G401.6 (cell line): ENCODE measurements at regions not wholly inside any gene's neighbourhood (a gene's known extent, or its start where the extent isn't known, plus 50 kb on each side); places are given as distances from the start of the nearest gene placed in this dataset.
A peak's percentile ranks its signal among the peaks of the same experiment; 100 is the strongest.

Experiments used
- FAIRE-seq: peaks from 2 replicates; lab custom pipeline; 2012; peaks lifted over from hg19 to GRCh38; lab: Jason Lieb, UNC

DNA sequence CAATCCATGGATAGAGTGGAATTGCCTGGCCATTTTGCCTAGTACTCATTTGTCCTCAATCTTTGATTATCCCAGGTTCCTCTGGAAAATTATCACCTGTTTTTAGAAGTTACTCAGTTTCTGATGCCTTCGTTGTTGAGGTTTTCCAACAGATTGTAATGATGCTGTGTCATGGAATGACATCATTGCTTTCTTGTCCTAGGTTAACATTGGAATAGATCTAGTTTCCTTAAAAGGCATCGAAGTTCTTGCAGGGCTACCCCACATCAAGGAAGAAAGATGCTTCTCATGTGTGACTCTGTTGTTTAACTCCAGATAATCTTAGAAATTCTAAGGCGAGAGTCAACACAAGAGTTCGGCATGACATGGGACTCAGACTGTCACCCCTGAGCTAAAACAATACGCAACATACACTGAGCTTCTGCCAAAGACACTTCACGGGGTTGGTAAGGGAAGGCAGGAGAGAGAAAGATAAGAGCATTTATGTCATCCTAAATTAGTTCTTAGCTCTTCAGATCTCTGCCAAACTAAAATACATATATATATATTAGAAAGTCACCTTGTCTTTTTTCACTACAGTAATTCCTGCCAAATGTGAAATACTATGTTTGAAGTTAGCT is 293.2 kb upstream of the WWC1 start:
- FAIRE-seq: no peak

- no peak for FAIRE-seq
Measured at GRCh38 chr5:167999182-167999581, 292.3 kb upstream of the WWC1 start.

DNA sequence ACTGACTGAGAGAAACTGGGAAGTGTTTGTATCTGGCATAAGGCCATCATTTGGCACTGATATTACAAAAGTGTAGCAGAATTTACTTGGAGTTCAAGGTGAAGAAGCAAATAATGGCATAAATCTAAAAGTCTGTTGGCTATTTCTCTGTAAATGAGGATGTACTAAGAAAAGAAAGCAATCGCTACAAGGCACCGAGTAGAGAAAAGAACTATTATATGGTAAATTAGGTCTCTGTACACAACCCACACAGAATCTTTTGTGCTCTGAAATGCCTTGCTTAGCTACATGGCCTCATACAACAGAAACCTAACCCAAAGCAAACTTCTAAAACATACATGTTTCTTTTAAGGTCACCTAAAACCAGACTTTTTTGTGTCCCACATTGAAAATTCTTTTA is 290.1 kb upstream of the WWC1 start:
- FAIRE-seq: no peak

GRCh38 chr5:168002116-168002515 is 289.3 kb upstream of the WWC1 start:
- no peak for FAIRE-seq

DNA sequence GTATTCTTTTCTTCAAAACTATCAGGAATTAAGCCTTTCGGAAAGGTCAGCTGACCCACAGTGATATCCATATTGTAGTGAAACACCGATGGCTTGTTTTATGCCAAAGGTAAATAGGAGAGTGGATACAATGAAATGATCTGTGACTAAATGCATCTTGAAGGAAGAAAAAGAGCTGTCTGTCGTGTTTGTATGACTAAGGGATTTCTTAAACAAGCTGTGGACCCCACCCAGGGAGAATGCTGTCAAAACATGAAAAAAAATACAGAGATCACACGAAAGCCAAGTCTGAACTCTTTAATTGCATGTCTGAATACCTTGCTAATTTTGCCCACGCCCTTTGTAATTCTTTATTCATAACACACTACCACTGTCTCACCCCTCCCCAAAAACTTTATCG is 286.4 kb upstream of the WWC1 start:
- FAIRE-seq: no peak

DNA sequence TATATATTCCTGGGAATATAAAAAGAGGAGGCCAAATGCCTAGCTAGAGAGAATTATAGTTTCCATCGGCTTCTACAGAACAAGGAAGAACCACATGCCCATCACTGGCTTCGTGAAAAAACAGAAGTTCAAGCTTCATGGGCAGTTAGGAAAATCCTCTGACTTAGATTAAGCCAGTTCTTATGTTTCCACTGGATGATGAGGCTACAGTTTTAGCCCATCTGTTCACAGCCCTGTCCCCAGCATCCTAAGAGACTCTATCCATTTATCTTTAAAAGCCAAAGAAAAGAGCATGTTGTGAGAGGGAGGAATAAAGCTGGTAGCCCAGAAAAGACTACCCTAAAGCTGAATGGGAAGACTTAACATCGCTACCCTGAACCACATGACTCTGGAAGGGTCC is 285.5 kb upstream of the WWC1 start:
- no peak for FAIRE-seq

- FAIRE-seq: no peak
Measured at GRCh38 chr5:168006456-168007130, 284.9 kb upstream of the WWC1 start.

DNA sequence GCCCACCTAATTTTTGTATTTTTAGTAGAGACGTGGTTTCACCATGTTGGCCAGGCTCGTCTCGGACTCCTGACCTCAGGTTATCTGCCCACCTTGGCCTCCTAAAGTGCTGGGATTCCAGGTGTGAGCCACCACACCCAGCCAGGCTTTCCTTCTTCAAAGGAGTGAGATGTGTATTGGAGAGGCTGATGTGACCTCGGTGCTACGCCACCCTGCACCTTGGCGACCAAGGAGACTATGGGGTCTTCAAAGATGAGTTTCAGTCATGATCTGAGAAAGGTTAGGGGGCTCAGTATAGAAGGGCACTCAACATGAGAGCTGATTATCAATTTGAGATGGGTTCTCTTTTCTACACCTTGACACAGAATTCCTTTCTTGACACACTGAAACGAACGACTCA is 284.2 kb upstream of the WWC1 start:
- FAIRE-seq: no peak

GRCh38 chr5:168008555-168008954 is 282.9 kb upstream of the WWC1 start:
- FAIRE-seq: no peak

DNA sequence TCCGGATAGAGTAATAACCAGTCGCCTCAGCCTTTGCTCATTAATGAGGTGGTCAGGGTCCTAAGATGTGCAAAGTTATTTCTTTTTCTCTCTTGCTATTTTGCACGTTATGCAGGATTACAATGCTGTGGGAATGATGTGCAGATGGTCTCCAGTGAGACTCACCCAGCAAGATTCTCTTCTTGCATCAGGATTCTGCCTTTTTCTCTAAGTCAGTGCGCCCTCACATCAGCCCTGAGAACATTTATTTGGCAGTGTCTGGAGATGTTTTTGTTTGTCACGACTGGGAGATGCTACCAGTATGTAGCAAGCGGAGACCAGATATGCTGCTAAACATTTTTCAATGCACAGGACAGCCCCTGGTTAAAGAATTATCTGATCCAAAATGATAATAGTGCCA is 280.3 kb upstream of the WWC1 start:
- FAIRE-seq: no peak

GRCh38 chr5:168012006-168012405 is 279.4 kb upstream of the WWC1 start:
- FAIRE-seq: no peak

GRCh38 chr5:168013546-168013945 is 277.9 kb upstream of the WWC1 start:
- FAIRE-seq: no peak

DNA sequence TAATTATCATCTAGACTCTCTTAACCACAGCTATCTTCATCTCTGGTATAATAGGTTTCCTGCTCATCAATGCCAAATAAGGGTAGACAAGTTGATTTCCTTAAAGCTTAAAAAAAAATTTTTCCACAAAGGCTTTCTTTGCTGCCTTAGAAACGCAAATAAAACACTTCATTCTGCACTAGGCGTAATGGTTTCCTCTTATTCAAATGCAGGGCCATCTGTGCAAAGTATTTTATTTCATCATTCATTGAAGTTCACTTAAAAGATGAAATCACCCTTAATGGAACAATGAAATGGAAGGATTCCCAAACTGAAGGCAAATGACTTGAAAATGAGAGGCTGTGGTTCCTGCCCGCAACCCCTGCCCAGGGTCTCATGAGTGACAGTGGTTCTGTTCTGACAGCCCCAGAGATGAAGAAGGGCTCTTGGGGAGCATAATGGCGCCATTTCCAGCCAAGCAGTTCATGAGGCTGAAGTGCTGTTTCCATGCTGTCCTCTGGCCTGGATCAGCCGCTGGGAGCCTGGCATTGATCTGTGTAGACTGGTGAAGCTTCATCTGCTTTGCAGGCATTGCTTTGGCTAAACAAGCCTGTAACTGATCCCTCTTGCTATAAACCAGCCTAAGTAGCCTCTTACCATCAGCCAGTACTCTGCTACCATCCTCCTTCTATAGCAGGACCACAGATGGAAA is 276.9 kb upstream of the WWC1 start:
- no peak for FAIRE-seq

- no peak for FAIRE-seq
Measured at GRCh38 chr5:168015506-168015905, 275.9 kb upstream of the WWC1 start.

DNA sequence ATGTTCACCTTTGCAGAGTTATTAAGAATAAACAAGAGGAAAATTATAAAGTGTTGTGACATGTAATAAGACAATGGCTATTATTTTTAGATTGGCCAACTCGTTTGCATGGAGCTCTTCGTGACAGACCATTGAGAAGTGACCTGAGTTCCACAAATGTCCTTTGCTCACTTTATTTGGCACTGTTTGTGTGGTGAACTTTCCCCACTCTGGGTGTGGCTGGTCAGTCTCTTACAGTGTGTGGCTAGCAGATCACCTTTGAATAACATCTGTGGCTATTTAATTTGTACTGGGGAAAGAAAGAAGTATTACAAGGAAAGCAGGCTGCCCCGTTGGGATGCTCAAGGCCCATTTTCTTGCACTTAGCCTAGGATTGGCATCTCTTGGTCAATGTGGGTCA is 274.1 kb upstream of the WWC1 start:
- FAIRE-seq: no peak

DNA sequence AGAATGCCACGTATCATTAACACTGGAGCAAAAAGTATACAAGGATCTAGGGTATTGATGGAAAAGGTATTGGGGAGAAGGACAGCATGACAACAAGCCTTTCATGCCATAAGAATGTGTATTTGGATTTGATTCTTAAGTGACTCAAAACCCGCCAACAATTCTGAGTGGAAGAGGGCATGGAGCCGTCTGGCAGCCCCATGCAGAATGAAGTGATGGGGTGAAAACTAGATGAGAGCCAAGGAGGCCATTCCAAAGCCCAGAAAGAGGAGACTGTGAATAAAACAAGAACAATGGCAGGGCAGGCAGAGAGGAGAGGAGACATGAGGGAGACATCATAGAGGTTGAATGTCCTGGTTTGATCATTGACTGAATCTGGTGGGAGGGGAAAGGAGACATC is 272.3 kb upstream of the WWC1 start:
- no peak for FAIRE-seq

DNA sequence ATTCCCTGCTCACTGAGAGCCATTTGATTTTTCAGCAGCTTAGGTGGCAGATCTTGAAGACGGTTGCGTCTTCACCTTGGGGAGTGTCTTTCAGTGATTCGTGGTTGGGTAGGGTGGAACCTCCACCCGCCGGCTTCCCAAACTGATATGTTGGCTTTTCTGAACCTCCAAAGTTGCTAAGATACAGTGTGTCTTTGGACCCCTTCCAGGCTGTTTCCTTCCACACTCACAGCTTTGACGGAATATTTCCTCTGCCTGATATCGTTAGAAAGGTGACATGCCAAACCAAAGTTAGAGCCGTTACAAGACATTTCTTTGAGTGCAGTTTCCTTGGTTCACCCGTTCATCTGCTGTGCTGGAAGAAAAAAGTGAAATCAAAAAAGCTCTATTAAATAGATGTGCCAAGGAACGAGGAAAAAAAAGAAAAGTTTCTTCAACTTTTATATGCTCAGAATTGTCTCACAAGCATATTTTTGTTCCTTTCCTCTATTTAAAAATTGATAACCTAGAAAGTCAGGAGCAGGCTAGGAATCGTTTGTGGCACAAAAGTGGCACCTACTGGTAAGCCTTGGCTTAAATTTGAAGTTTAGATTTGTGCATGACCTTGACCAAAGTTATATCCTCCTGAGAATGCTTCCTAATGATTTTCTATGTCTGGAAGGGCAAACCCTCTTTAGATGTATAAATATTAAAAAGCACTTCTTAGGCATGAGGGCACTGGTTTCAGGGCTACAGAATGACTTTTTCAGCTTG is 270.7 kb upstream of the WWC1 start:
- FAIRE-seq: peak; percentile 85

DNA sequence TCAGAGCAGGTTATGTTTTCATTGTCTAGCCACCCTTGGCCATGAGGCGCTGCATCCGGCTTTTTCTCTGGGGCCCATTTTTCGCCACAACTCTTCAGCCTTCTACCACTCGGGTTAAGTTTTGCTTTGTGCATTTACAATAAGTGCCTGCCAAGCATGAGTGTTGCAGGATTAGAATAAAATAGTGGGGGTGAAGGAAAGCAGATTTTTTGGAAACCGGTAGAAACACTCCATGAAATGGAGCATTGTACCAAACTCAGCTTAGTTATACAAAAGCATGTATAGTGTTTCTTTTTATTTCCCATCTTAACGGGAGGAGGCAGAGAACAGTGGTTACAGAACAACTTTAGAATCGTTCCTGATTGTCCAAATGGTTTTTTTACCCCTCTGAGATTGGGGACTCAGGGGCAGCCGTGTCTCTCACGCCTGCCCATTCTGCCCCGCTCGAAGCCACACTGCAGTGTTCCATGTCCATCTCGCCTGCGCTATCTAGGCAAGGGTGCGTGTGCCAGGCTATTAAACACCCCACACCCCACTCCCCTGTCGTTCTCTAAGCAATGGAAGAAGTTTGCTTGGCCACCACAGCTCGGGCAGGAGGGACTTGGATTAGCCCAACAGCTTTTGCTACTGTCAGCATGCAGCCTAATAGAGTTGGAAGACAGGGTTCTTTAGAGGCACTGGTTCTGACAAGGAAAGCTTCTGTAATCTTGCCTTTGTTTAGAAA is 268.8 kb upstream of the WWC1 start:
- no peak for FAIRE-seq

DNA sequence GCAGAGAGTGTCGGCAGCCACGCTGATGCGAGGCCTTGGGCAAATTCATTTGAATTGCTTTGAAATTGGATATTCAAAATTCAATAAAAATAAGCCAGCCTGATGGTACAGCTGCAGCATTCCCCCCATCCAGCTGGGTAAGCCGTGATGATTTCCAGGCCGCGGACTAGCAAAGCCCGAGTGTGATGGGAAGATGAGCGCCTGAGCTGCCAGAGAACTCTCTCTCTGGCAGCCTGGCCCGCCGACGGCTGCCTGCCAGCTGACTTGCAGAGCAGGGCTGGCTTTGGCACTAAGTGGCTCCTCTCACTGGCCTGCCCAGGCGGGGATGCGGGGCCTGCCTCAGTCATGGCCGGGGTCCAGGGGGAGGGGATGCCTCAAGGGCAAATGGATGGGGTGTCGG is 268.3 kb upstream of the WWC1 start:
- no peak for FAIRE-seq

- FAIRE-seq: no peak
Measured at GRCh38 chr5:168024306-168024705, 267.1 kb upstream of the WWC1 start.

DNA sequence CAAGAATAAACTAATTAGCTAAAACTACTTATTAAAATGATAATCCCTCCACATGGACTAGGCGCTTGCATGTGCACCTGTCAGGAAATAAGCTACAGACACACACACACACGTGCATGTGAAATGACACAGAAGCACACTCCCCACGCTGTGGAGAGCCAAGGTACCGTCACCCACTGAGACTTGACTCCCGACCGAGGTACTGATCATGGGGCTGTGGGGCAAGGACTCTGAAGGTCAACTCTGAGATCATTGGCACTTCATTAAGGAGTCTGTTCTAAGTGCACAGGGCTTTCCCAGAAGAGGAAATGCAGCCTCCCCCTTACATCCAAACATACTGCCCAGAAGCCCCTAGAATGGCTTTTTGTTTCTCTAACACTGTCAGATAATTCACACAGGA is 264.4 kb upstream of the WWC1 start:
- FAIRE-seq: no peak

GRCh38 chr5:168030912-168031311 is 260.5 kb upstream of the WWC1 start:
- FAIRE-seq: no peak
